NCI-H1930 (cell line): ENCODE measurements at regions not wholly inside any gene's neighbourhood (a gene's known extent, or its start where the extent isn't known, plus 50 kb on each side); places are given as distances from the start of the nearest gene placed in this dataset.

ENCODE experiments used
- DNase-seq, 2 experiments: peaks; one replicate each; lab custom pipeline; 2025; lab: John Stamatoyannopoulos, UW

DNA sequence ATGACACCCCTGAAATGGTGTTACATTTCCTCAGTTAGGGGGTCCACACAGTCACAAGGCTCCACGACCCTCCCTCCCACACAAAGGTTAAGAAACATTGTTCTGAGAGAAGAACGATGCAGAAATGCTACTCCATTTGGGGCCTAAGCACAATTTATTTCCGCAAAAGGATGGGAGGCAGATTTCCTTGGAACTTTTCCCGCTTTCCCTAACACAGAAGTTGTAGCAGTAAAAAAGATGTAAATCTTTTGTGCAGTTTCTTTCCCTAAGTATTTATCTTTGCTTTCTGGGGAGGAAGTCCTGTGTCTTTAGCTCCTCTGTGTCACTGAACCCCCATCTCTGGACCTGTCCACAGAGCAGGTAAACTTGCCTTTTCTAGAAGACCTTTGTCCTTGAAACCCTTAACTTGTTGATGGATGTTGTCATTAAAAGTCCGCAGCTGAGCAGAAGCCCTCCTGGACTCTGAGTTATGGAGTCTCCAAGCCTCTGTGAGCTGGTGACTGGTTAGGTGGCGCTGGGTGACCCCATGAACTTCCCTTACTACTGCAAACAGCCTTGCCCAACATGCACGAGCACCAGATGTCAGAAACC lies 67.2 kb upstream of the SHISA3 start:
- DNase-seq: no peak

DNA sequence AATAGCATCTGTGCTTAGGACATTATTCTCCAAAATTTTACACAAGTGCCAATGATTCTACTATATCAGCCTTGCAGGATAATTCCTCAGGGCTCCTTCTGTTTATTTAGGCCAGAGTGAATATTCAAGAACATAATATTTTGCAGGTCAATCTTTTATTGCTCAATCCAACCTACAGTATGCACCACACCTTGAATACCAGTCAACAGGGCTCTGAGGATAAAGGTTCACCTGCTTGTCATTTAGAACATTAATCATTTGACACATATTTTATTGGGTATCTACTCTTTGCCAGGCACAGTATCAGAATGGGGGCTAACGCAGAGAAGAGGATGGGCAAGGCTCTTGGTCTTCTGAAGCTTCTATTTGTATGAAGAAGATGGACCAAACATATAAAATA lies 66.2 kb upstream of the SHISA3 start:
- no peak for DNase-seq

DNA sequence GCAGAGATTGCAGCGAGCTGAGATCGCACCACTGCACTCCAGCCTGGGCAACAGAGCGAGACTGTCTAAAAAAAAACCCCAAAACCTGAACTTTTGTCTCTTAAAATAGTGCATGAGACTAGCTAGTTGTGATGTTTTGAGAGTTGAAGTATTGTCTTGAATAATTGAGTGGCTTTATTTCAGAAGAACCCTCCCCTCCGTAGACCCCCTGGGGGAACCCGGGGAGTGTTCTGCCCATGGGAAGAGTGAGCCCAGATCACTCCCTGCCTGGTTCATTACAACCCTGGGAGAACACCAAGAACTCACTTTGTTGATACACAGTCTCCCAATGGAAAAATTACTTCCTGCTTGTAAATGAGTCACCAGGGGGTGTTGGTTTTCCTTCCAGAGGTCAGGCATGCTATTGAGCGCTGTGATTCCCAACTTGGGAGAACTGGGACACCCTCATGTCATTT lies 65.3 kb upstream of the SHISA3 start:
- no peak for DNase-seq

DNA sequence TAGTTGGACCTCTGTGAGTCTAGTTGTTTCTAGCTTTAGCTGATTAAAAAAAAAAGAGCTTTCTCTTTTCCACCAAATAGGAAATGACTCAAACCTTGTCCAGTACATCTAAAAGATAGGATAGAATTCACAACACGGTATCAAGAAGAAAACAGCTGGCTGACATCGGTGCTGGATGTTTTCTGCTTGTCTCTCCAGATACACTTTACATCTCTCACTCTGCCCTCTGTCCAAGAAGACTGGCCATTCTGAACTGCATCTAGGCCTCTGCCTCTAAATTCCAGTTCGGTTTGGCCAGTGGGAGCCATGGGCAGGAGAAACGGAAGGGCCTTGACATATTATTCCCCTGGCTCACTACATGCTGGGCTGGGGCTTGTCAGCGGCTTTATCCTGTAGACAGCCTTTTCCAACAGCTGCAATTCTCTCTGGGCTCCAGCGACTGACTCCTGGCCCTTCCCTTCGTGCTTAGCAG lies 57.3 kb upstream of the SHISA3 start:
- no peak for DNase-seq

DNA sequence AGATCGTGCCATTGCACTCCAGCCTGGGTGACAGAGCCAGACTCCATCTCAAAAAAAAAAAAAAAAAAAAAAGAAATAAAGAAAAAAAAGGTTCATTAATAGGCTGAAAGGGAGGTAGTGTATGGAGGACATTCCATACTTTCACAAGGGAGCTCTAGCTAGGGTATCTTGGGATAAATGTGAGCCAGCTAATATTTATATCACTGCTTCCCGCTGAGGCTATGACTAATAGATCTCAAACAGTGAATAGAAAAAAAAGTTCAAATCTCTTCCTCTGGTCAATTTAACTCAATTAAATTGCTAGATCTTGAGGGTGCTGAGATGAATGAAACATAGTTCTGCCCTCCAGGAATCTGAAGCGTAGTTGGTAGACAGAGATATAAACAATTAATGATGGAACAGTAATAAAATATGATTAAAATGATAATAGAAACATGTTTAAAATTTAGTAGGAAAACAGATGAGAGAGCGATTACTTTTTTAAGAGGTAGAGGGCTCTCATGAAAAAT lies 55.7 kb upstream of the SHISA3 start:
- no peak for DNase-seq

DNA sequence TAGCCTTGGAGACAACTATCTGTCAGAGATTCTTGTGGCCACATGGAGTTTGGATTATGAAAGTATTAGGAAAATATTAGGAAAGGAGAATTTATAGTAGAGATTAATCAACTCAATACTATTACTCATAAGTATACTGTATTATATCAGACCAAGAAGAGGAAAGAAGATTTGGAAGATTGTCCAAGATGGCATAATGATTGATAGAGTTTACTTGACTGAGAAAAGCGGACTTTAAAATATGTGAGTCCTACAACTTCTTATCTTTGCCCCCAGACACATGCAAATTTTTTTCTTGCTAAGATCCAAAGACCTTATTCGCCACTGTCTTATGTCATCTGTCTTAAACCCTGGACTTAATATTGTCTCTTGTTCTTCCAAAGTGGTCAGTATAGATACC lies 54.8 kb upstream of the SHISA3 start:
- DNase-seq: no peak

DNA sequence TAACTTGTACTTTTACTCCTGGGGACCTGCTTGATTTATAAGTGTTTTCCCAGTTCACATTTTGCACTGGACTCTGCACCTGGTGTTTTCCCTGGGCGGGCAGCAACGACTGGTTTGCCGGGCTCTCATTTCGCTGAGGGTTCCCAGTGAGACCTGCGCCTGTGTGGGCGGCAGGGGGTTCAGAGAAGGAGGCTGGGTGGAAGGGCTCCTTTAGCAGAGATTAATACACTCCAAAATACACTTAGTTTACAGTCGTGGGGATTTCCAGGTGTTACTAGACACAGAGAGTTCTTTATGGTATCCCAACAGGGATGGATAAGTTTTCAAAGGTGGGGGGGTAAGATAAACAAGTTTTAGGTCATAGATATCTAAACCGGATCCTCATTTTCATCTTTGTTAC lies 53.0 kb upstream of the SHISA3 start:
- no peak for DNase-seq

DNA sequence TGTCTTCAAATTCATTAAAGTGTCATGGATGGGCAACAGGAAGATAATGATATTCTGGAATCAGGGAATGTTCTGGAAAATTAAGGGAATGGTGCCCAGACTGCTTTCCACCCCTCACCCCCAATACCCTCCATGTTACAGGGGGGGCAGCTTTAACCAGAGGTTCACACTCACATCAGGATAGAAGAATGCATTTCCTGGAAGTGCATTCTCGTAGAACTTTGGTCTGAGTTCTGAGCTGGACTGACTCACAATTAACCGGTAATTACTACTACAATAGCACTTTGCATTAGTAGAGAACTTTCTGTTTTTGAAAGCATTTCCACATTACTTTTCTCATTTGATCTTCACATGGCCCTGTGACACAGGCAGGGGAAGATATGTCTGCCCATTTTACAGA lies 52.5 kb upstream of the SHISA3 start:
- no peak for DNase-seq

DNA sequence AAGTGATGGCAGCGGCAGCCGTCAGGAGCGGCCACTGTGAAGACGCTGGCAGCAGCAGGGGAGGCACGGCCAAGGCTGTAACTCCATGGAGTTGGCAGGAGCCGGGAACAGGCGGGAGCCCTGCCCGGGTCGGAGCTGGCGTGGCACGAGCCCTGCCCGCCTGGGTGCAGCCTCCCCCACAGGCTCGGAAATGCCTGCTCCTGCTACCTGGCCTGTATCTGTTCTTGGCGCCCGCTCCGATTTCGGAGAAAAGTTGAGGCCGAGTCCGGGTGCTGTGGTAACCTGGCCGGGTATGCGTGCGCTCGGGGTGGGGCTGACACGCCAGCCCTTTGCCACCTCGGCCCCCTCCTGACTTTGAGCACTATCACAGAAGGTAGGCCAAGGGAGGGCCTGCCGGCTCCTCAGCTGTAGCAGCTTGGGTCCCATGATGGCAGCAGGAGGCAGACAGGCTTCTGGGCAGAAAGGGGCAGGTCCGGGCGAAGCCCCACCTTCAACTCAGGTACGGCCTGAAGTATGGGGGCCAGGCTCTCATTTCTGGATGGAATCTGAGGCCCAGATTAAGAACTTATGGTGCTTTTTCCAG lies 51.2 kb upstream of the SHISA3 start:
- no peak for DNase-seq

DNA sequence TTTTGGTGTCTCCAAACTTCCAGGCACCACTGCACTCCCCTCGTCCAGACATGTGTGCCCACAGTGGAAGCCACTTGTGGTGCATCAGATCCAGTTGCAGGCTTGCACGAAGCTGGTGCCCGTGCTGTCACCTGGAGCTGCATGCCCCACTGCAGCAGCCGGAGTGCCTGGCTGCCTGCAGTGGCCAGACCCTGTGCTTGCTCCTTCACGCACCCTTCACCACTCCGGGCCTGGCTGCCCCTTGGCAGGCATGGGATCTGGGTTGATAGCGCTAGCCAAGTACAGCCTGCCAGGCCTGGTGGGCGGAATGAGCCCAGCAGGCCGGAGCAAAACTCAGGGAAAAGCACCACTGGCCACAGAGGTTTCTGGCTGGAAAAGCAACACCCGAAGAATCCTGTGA lies 50.2 kb upstream of the SHISA3 start:
- DNase-seq: no peak
